ENCODE measurements at regions not wholly inside any gene's neighbourhood (a gene's known extent, or its start where the extent isn't known, plus 50 kb on each side); places are given as distances from the start of the nearest gene placed in this dataset.
"Not testable (repeated sequence)": the region's sequence is repeated elsewhere in the genome, so short reads cannot be mapped to it uniquely, and the experiment has no call there.

DNA sequence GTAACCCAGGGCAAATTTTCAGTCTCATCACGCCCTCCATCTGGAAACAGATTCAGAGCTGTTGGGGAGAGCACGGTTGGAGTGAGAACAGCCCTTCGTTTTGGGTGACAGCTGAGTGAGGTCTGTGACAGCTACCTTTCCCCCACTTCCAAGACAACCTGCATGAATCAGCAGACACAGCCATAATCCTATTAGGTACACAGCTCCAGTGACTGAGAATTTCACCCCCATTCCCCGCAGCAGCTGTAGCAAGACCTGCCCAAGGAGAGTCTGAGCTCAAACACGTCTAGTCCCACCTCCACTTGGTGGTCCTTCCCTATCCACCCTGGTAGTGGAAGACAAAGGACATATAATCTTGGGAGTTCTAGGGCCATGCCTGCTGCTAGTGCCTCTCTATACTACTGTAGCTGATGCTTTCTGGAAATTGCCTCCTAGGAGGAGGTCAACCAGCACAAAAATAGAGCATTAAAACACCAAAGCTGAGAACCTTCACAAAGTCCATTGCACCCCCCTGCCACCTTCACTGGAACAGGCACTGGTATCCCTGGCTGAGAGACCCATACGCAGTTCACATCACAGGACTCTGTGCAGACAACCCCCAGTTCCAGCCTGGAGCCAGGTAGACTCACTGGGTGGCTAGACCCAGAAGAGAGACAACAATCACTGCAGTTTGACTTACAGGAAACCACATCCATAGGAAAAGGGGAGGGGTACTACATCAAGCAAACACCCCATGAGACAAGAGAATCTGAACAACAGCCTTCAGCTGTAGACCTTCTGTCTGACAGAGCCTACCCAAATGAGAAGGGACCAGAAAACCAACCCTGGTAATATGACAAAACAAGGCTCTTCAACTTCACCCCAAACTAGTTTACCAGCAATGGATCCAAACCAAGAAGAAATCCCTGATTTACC is 448.6 kb upstream of the CBLB start:
- WGBS (ENCODE audit: low lambda C conversion rate): 70% methylated on average over 5 of the region's 6 CpGs
- TF ChIP-seq, protein P1, sequence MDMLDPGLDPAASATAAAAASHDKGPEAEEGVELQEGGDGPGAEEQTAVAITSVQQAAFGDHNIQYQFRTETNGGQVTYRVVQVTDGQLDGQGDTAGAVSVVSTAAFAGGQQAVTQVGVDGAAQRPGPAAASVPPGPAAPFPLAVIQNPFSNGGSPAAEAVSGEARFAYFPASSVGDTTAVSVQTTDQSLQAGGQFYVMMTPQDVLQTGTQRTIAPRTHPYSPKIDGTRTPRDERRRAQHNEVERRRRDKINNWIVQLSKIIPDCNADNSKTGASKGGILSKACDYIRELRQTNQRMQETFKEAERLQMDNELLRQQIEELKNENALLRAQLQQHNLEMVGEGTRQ (IDR thresholded peaks at IDR 0.05; ENCODE audit: borderline replicate concordance, low read depth, low read length): no peak
- TF ChIP-seq MXI1 (IDR thresholded peaks at IDR 0.05; ENCODE audit: low read depth, low read length): no peak
- TF ChIP-seq EP300 (IDR thresholded peaks at IDR 0.05; ENCODE audit: borderline replicate concordance in 1 of 2, low read depth in 1 of 2, low read length in 1 of 2): no peak
- TF ChIP-seq, protein P2, sequence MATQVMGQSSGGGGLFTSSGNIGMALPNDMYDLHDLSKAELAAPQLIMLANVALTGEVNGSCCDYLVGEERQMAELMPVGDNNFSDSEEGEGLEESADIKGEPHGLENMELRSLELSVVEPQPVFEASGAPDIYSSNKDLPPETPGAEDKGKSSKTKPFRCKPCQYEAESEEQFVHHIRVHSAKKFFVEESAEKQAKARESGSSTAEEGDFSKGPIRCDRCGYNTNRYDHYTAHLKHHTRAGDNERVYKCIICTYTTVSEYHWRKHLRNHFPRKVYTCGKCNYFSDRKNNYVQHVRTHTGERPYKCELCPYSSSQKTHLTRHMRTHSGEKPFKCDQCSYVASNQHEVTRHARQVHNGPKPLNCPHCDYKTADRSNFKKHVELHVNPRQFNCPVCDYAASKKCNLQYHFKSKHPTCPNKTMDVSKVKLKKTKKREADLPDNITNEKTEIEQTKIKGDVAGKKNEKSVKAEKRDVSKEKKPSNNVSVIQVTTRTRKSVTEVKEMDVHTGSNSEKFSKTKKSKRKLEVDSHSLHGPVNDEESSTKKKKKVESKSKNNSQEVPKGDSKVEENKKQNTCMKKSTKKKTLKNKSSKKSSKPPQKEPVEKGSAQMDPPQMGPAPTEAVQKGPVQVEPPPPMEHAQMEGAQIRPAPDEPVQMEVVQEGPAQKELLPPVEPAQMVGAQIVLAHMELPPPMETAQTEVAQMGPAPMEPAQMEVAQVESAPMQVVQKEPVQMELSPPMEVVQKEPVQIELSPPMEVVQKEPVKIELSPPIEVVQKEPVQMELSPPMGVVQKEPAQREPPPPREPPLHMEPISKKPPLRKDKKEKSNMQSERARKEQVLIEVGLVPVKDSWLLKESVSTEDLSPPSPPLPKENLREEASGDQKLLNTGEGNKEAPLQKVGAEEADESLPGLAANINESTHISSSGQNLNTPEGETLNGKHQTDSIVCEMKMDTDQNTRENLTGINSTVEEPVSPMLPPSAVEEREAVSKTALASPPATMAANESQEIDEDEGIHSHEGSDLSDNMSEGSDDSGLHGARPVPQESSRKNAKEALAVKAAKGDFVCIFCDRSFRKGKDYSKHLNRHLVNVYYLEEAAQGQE (IDR thresholded peaks at IDR 0.05; ENCODE audit: low read depth, low read length): no peak
- no peak for TF ChIP-seq RAD21 (IDR thresholded peaks at IDR 0.05; ENCODE audit: low read length)
- TF ChIP-seq GATA2 (CRISPR knock-in tag; IDR thresholded peaks at IDR 0.05): no peak
- TF ChIP-seq, protein P3, sequence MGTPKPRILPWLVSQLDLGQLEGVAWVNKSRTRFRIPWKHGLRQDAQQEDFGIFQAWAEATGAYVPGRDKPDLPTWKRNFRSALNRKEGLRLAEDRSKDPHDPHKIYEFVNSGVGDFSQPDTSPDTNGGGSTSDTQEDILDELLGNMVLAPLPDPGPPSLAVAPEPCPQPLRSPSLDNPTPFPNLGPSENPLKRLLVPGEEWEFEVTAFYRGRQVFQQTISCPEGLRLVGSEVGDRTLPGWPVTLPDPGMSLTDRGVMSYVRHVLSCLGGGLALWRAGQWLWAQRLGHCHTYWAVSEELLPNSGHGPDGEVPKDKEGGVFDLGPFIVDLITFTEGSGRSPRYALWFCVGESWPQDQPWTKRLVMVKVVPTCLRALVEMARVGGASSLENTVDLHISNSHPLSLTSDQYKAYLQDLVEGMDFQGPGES (IDR thresholded peaks at IDR 0.05; ENCODE audit: low read depth, low read length): no peak
- TF ChIP-seq FOSL2 (IDR thresholded peaks at IDR 0.05; ENCODE audit: borderline replicate concordance, low read depth): no peak
- no peak for TF ChIP-seq JUND (IDR thresholded peaks at IDR 0.05)
- Histone ChIP-seq H4K20me1 (ENCODE audit: insufficient read depth) (no peaks in the 10 kb centered on the region), H3F3A (replicated peaks; ENCODE audit: insufficient read depth) (no peaks in the 10 kb centered on the region), H3K4me1 (ENCODE audit: control insufficient read depth in 1 of 2, insufficient read depth in 2 of 2, low read depth in 1 of 2, low read length in 1 of 2) (peaks cover 0 to 6% of the 10 kb centered on the region in 2 experiments; a peak in 1 of 4 replicates), H2AFZ (ENCODE audit: low read depth) (no peak overlapping the region), H3K9me3 (no peaks in the 10 kb centered on the region; the same call in 1 of the 2 replicates), H3K36me3 (replicated peaks in 1 of 2; ENCODE audit: control insufficient read depth in 1 of 2, insufficient read depth in 2 of 2, low read length in 1 of 2) (no peaks in the 10 kb centered on the region), H3K27ac (ENCODE audit: low read depth in 2 of 2, low read length in 1 of 2) (no peak overlapping the region), H3K4me2 (no peak overlapping the region), H3K9me2 (0 out of 2 replicates have a peak, but pooled peaks cover 3% of the 10 kb centered on the region), H3K4me3 (ENCODE audit: low read depth in 2 of 2, low read length in 1 of 2) (no peak overlapping the region), H3K79me2 (ENCODE audit: insufficient read depth) (no peaks in the 10 kb centered on the region), H3K27me3 (ENCODE audit: insufficient read depth) (no peaks in the 10 kb centered on the region), H3K9ac (no peak overlapping the region)
- no peak for DNase-seq
- ChIA-PET POLR2A (no interaction called here), CTCF (interaction anchor here (1.3 kb wide), 1 partner anchor 23 kb away, joined by 4 read pairs; no protein-coding TSS in a partner anchor)

DNA sequence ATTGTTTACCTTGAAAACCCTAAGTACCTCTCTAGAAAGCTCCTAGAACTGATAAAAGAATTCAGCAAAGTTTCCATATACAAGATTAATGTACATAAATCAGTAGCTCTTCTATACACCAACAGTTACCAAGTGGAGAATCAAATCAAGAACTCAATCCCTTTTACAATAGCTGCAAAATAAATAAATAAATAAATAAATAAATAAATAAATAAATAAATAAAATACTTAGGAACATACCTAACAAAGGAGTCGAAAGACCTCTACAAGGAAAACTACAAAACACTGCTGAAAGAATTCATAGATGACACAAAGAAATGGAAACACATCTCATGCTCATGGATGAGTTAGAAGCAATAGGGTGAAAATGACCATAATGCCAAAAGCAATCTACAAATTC is 452.6 kb upstream of the CBLB start:
- H3K27ac ChIP-seq (ENCODE audit: low read depth in 2 of 2, low read length in 1 of 2); H4K20me1 ChIP-seq (ENCODE audit: insufficient read depth); H3K79me2 ChIP-seq (ENCODE audit: insufficient read depth); H3F3A ChIP-seq (replicated peaks; ENCODE audit: insufficient read depth); H3K27me3 ChIP-seq (ENCODE audit: insufficient read depth); H3K9me3 ChIP-seq; POLR2A ChIA-PET; H3K9ac ChIP-seq; DNase-seq; H3K4me1 ChIP-seq (ENCODE audit: control insufficient read depth in 1 of 2, insufficient read depth in 2 of 2, low read depth in 1 of 2, low read length in 1 of 2); H2AFZ ChIP-seq (ENCODE audit: low read depth); H3K4me3 ChIP-seq (ENCODE audit: low read depth in 2 of 2, low read length in 1 of 2); H3K36me3 ChIP-seq (replicated peaks in 1 of 2; ENCODE audit: control insufficient read depth in 1 of 2, insufficient read depth in 2 of 2, low read length in 1 of 2); H3K4me2 ChIP-seq; CTCF ChIA-PET; H3K9me2 ChIP-seq: not testable (repeated sequence)
- 39% methylated on average over 1 of the region's 1 CpG for WGBS (ENCODE audit: low lambda C conversion rate)

Data from SK-N-SH (cell line).